Caco-2 (cell line): ENCODE measurements at regions not wholly inside any gene's neighbourhood (a gene's known extent, or its start where the extent isn't known, plus 50 kb on each side); places are given as distances from the start of the nearest gene placed in this dataset.

ENCODE experiments used
- BruUV-seq: library from RNA; stranded (reverse); fragments of 400-500 nt; replicated peaks from 2 replicates; lab custom pipeline; 2021; lab: Mats Ljungman, UMichigan
- CTCF ChIA-PET: fragments of 300-600 bp; sonication (Branson Sonifier 250); formaldehyde crosslinking; loops from one replicate; lab custom pipeline; 2022; ENCODE audit warnings: antibody characterized with exemption; lab: Charles Lee
- POLR2A ChIA-PET: fragments of 300-600 bp; sonication (Branson Sonifier 250); formaldehyde crosslinking; loops from one replicate; lab custom pipeline; 2022; ENCODE audit warnings: antibody characterized with exemption; lab: Charles Lee
- DNase-seq, 2 experiments: peaks; one replicate each; pipeline versions ENCODE4 v3.0.0 to v3.0.0-alpha.2; 2020 to 2022
- H3K27me3 ChIP-seq: replicated peaks from 2 replicates; pipeline ENCODE4 v1.6.0; 2011; ENCODE audit warnings: low read length; ENCODE audit not compliant: control insufficient read depth, insufficient read depth
- H3K36me3 ChIP-seq: 2 replicates; pipeline ENCODE4 v1.5.1; 2011; ENCODE audit warnings: low read length; ENCODE audit not compliant: control insufficient read depth, insufficient read depth
- H3K4me1 ChIP-seq: fragments of 250-450 bp; sonication (Bioruptor Pico); 2 replicates; pipeline ENCODE4 v1.5.1; 2020; ENCODE audit warnings: mild to moderate bottlenecking
- H3K4me3 ChIP-seq: 2 replicates; pipeline ENCODE4 v1.5.1; 2011; ENCODE audit warnings: low read depth, mild to moderate bottlenecking, control low read depth, low read length
- H3K9me3 ChIP-seq: fragments of 250-450 bp; sonication (Bioruptor Pico); 2 replicates; pipeline ENCODE4 v1.5.1; 2020; ENCODE audit warnings: mild to moderate bottlenecking, moderate library complexity
- H3K27ac Mint-ChIP-seq: one replicate; pipeline ENCODE4 v1.8.0; 2022; ENCODE audit warnings: mixed read lengths; ENCODE audit not compliant: unreplicated experiment
- H3K27me3 Mint-ChIP-seq: one replicate; pipeline ENCODE4 v1.8.0; 2022; ENCODE audit warnings: mixed read lengths; ENCODE audit not compliant: insufficient read depth, unreplicated experiment
- H3K36me3 Mint-ChIP-seq: one replicate; pipeline ENCODE4 v1.8.0; 2022; ENCODE audit warnings: mild to moderate bottlenecking, mixed read lengths; ENCODE audit not compliant: insufficient read depth, unreplicated experiment
- H3K4me1 Mint-ChIP-seq: one replicate; pipeline ENCODE4 v1.8.0; 2022; ENCODE audit warnings: low read depth, mixed read lengths; ENCODE audit not compliant: unreplicated experiment
- H3K4me3 Mint-ChIP-seq: one replicate; pipeline ENCODE4 v1.8.0; 2022; ENCODE audit warnings: mild to moderate bottlenecking, moderate library complexity, mixed read lengths; ENCODE audit not compliant: unreplicated experiment
- H3K9me3 Mint-ChIP-seq: one replicate; pipeline ENCODE4 v1.8.0; 2022; ENCODE audit warnings: mixed read lengths; ENCODE audit not compliant: unreplicated experiment
- intact Hi-C: fragments of 100-400 bp; cut with micrococcal nuclease; formaldehyde crosslinking; loops from one replicate; pipeline ENCODE4 v1.10.0; 2022; ENCODE audit not compliant: unreplicated experiment
- TF ChIP-seq, protein P1 (sequence below), 2 experiments: fragments of 200-600 bp in 1 of 2; IDR thresholded peaks; 1 replicate in 1 of 2; 2 replicates in 1 of 2; pipeline versions ENCODE4 v1.5.1 to v1.8.0; 2011 to 2022; ENCODE audit warnings: antibody characterized with exemption in 1 of 2, control low read depth in 1 of 2, inconsistent platforms in 1 of 2, low read depth in 1 of 2, low read length in 1 of 2, mild to moderate bottlenecking in 1 of 2, moderate library complexity in 1 of 2; ENCODE audit not compliant: insufficient read depth in 1 of 2, severe bottlenecking in 1 of 2, unreplicated experiment in 1 of 2

DNA sequence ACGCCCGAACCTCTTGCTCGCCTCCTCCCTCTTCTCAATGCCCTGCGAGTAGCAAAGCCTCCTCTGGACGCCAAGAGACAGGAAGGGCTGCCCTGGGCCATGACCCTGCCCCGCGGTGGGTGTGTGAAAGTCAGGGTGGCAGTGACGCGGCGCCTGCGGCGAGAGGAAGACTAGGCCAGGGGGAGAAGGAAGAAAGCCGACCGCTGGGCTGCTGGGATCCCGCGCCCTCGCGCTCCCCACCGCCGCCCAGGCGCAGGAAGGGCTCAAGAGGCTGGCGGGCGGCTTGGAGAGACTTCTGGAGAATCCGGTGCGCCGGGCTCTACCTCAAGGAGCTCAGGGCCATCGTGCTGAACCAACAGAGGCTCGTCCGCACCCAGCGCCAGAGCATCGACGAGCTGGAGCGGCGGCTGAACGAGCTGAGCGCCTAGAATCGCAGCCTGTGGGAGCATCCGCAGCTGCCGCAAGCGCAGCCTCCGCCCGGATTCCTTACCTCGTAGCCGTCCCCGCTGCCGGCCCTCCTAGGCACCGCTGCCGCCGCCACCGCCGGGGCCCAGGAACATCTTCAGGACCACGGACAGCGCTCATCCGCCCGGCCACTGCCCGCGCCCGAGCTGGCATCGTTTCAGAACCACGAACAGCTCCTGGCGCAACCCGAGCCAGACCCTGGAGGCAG is 105.0 kb upstream of the PRB2 start:
- H3K27me3 ChIP-seq: no peaks in the 10 kb centered on the region; the same call in 1 of the 2 replicates
- H3K4me1 ChIP-seq: no peaks in the 10 kb centered on the region
- Mint-ChIP-seq H3K36me3 (no peaks in the 10 kb centered on the region), H3K27me3 (peaks cover 14% of the 10 kb centered on the region), H3K9me3 (peaks cover 11% of the 10 kb centered on the region), H3K4me3 (no peak overlapping the region), H3K27ac (no peak overlapping the region), H3K4me1 (no peaks in the 10 kb centered on the region)
- TF ChIP-seq, protein P1, sequence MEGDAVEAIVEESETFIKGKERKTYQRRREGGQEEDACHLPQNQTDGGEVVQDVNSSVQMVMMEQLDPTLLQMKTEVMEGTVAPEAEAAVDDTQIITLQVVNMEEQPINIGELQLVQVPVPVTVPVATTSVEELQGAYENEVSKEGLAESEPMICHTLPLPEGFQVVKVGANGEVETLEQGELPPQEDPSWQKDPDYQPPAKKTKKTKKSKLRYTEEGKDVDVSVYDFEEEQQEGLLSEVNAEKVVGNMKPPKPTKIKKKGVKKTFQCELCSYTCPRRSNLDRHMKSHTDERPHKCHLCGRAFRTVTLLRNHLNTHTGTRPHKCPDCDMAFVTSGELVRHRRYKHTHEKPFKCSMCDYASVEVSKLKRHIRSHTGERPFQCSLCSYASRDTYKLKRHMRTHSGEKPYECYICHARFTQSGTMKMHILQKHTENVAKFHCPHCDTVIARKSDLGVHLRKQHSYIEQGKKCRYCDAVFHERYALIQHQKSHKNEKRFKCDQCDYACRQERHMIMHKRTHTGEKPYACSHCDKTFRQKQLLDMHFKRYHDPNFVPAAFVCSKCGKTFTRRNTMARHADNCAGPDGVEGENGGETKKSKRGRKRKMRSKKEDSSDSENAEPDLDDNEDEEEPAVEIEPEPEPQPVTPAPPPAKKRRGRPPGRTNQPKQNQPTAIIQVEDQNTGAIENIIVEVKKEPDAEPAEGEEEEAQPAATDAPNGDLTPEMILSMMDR (IDR thresholded peaks at IDR 0.05; ENCODE audit: insufficient read depth in 1 of 2, low read depth in 1 of 2, low read length in 1 of 2, severe bottlenecking in 1 of 2, unreplicated experiment in 1 of 2): no peak
- peak in 1 of 2 experiments; percentile 50 for DNase-seq
- CTCF ChIA-PET: interaction anchor here (1.3 kb wide), 1 partner anchor 12 kb away, joined by 3 read pairs; no protein-coding TSS in a partner anchor
- no peaks in the 10 kb centered on the region for H3K36me3 ChIP-seq
- intact Hi-C loops: no loop called here
- POLR2A ChIA-PET: no interaction called here
- no TSS peak for BruUV-seq
- H3K4me3 ChIP-seq: no peak overlapping the region
- H3K9me3 ChIP-seq: 0 out of 2 replicates have a peak, but pooled peaks cover 3% of the 10 kb centered on the region

DNA sequence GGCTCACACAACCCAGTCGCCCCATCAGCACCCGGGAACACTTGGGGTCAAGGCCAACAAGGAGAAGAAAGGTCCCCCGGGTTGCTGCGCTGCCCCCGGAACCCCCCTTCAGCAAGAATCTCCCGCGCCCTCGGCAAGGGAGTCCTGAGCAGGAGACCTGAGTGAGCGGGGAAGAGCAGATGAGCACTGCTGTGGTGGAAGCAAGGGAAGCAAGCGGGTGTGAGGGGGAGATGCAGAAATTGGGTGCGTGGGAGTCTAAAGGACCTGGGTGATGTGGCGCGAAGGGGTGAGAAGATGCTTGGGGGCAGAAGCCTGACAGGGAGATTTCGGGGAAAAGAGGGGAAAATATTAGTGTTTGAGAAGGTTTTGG is 105.5 kb upstream of the PRB2 start:
- H3K27ac Mint-ChIP-seq: no peak overlapping the region
- H3K9me3 Mint-ChIP-seq: peaks cover 11% of the 10 kb centered on the region
- CTCF ChIA-PET: interaction anchor here (1.3 kb wide), 1 partner anchor 12 kb away, joined by 3 read pairs; no protein-coding TSS in a partner anchor
- POLR2A ChIA-PET: no interaction called here
- H3K4me1 Mint-ChIP-seq: no peaks in the 10 kb centered on the region
- H3K36me3 Mint-ChIP-seq: no peaks in the 10 kb centered on the region
- TF ChIP-seq, protein P1 (IDR thresholded peaks at IDR 0.05; ENCODE audit: insufficient read depth in 1 of 2, low read depth in 1 of 2, low read length in 1 of 2, severe bottlenecking in 1 of 2, unreplicated experiment in 1 of 2): no peak
- Histone ChIP-seq H3K36me3 (no peaks in the 10 kb centered on the region), H3K9me3 (0 out of 2 replicates have a peak, but pooled peaks cover 3% of the 10 kb centered on the region), H3K4me1 (no peaks in the 10 kb centered on the region), H3K4me3 (no peak overlapping the region), H3K27me3 (no peaks in the 10 kb centered on the region; the same call in 1 of the 2 replicates)
- no peak overlapping the region for H3K4me3 Mint-ChIP-seq
- no TSS peak for BruUV-seq
- no peak for DNase-seq
- peaks cover 14% of the 10 kb centered on the region for H3K27me3 Mint-ChIP-seq
- intact Hi-C loops: no loop called here

DNA sequence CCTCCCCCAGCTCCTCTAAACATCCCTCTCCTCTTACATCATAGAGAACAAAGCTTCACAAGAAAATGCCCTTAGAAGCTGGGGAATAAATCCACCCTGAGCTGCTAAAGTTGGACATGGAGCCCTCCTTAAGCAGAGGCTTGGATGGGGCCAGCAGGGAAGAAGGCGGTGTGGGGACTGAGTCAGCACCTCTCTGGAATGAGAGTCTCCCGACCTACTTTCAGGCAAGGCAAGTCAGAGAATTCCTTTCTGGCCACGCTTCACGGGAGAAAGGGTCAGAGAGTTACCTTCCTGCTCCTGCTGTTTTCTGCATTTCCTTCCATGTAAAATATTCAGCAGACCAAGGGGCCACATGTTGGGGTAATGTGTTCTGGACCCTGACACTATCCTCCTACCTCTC is 113.3 kb upstream of the PRB2 start:
- H3K27ac Mint-ChIP-seq: no peak overlapping the region
- no peak overlapping the region for H3K4me3 ChIP-seq
- intact Hi-C loops: loop anchor here (5.0 kb wide), 1 partner anchor 736 kb away; no protein-coding TSS in a partner anchor
- no peaks in the 10 kb centered on the region for H3K9me3 ChIP-seq
- no peak overlapping the region for H3K4me3 Mint-ChIP-seq
- H3K27me3 Mint-ChIP-seq: peaks cover 29% of the 10 kb centered on the region
- no peaks in the 10 kb centered on the region for H3K36me3 Mint-ChIP-seq
- no peaks in the 10 kb centered on the region for H3K4me1 ChIP-seq
- ChIA-PET CTCF (interaction anchor here (1.0 to 1.2 kb wide), 2 partner anchors 239 to 524 kb away, joined by 3 read pairs; partner anchors contain the start of gene PRB3), POLR2A (no interaction called here)
- H3K27me3 ChIP-seq: no peaks in the 10 kb centered on the region
- H3K9me3 Mint-ChIP-seq: no peaks in the 10 kb centered on the region
- DNase-seq: no peak
- BruUV-seq: no TSS peak
- no peaks in the 10 kb centered on the region for H3K4me1 Mint-ChIP-seq
- H3K36me3 ChIP-seq: no peaks in the 10 kb centered on the region
- TF ChIP-seq, protein P1 (IDR thresholded peaks at IDR 0.05; ENCODE audit: insufficient read depth in 1 of 2, low read depth in 1 of 2, low read length in 1 of 2, severe bottlenecking in 1 of 2, unreplicated experiment in 1 of 2): no peak
